GM21515 (cell line): ENCODE measurements at regions not wholly inside any gene's neighbourhood (a gene's known extent, or its start where the extent isn't known, plus 50 kb on each side); places are given as distances from the start of the nearest gene placed in this dataset.
"Not testable (repeated sequence)": the region's sequence is repeated elsewhere in the genome, so short reads cannot be mapped to it uniquely, and the experiment has no call there.

Source experiments
- ATAC-seq: cut with Tn5 transposase; IDR thresholded peaks from one replicate; pipeline ENCODE4 v1.9.1; 2021; ENCODE audit not compliant: unreplicated experiment

- ATAC-seq = no peak
Measured at GRCh38 chr3:158026236-158026635, 80.0 kb downstream of the SHOX2 start.

GRCh38 chr3:158019897-158020296 lies 86.3 kb downstream of the SHOX2 start:
- not testable (repeated sequence) for ATAC-seq

- no peak for ATAC-seq
Measured at GRCh38 chr3:158018462-158018861, 87.8 kb downstream of the SHOX2 start.

GRCh38 chr3:158012901-158013300 lies 93.3 kb downstream of the SHOX2 start:
- no peak for ATAC-seq

- ATAC-seq = no peak
Measured at GRCh38 chr3:158005391-158006100, 100.7 kb downstream of the SHOX2 start.

GRCh38 chr3:157999246-157999645 lies 107.0 kb downstream of the SHOX2 start:
- no peak for ATAC-seq

GRCh38 chr3:157982359-157982758 lies 123.9 kb downstream of the SHOX2 start:
- ATAC-seq = no peak

GRCh38 chr3:157981819-157982218 lies 124.4 kb downstream of the SHOX2 start:
- no peak for ATAC-seq

- ATAC-seq = no peak
Measured at GRCh38 chr3:157979022-157979421, 127.2 kb downstream of the SHOX2 start.

GRCh38 chr3:157961665-157962064 lies 144.6 kb downstream of the SHOX2 start:
- ATAC-seq = no peak

GRCh38 chr3:157958457-157958856 lies 147.8 kb downstream of the SHOX2 start:
- ATAC-seq = no peak

- ATAC-seq = no peak
Measured at GRCh38 chr3:157956850-157957249, 149.4 kb downstream of the SHOX2 start.

- no peak for ATAC-seq
Measured at GRCh38 chr3:157956176-157956575, 150.0 kb downstream of the SHOX2 start.

- no peak for ATAC-seq
Measured at GRCh38 chr3:157953565-157953964, 152.7 kb downstream of the SHOX2 start.

GRCh38 chr3:157948605-157949383 lies 157.4 kb downstream of the SHOX2 start:
- no peak for ATAC-seq

GRCh38 chr3:157939166-157939565 lies 167.1 kb downstream of the SHOX2 start:
- ATAC-seq = no peak

- no peak for ATAC-seq
Measured at GRCh38 chr3:157938154-157938779, 168.0 kb downstream of the SHOX2 start.

GRCh38 chr3:157931517-157931916 lies 174.7 kb downstream of the SHOX2 start:
- no peak for ATAC-seq

- no peak for ATAC-seq
Measured at GRCh38 chr3:157930000-157930780, 176.0 kb downstream of the SHOX2 start.

- ATAC-seq = no peak
Measured at GRCh38 chr3:157926822-157927221, 179.4 kb downstream of the SHOX2 start.

- ATAC-seq = no peak
Measured at GRCh38 chr3:157922614-157923013, 183.6 kb downstream of the SHOX2 start.
